Activated CD4-positive, alpha-beta T cell treated with anti-CD3 and anti-CD28 coated beads for 4 hours (primary cell): ENCODE measurements at regions not wholly inside any gene's neighbourhood (a gene's known extent, or its start where the extent isn't known, plus 50 kb on each side); places are given as distances from the start of the nearest gene placed in this dataset.

Source experiments
- DNase-seq, 2 donors: peaks; one replicate each; pipeline ENCODE4 v3.0.0-alpha.2; 2020

- no peak for DNase-seq
These were observed 326.6 kb upstream of the DPH6 start for GRCh38 chr15:35872577-35872976.

GRCh38 chr15:35874260-35874905 is 328.4 kb upstream of the DPH6 start:
- no peak for DNase-seq

GRCh38 chr15:35876762-35877161 is 330.8 kb upstream of the DPH6 start:
- DNase-seq: no peak

GRCh38 chr15:35880896-35881295 is 334.9 kb upstream of the DPH6 start:
- DNase-seq: no peak

- no peak for DNase-seq
These were observed 339.9 kb upstream of the DPH6 start for GRCh38 chr15:35885870-35886269.

GRCh38 chr15:35886765-35887164 is 340.8 kb upstream of the DPH6 start:
- DNase-seq: no peak

- no peak for DNase-seq
These were observed 342.9 kb upstream of the DPH6 start for GRCh38 chr15:35888815-35889214.

- no peak for DNase-seq
These were observed 361.5 kb upstream of the DPH6 start for GRCh38 chr15:35907511-35907910.

- DNase-seq: no peak
These were observed 363.4 kb upstream of the DPH6 start for GRCh38 chr15:35909414-35909813.

GRCh38 chr15:35910227-35910626 is 364.3 kb upstream of the DPH6 start:
- DNase-seq: no peak

- no peak for DNase-seq
These were observed 365.2 kb upstream of the DPH6 start for GRCh38 chr15:35911052-35911777.

GRCh38 chr15:35912196-35912595 is 366.2 kb upstream of the DPH6 start:
- no peak for DNase-seq

GRCh38 chr15:35914573-35914972 is 368.6 kb upstream of the DPH6 start:
- no peak for DNase-seq

GRCh38 chr15:35921046-35921445 is 375.1 kb upstream of the DPH6 start:
- no peak for DNase-seq

- no peak for DNase-seq
These were observed 379.5 kb upstream of the DPH6 start for GRCh38 chr15:35925275-35926006.

- DNase-seq: no peak
These were observed 380.0 kb upstream of the DPH6 start for GRCh38 chr15:35926007-35926380.

- DNase-seq: no peak
These were observed 382.9 kb upstream of the DPH6 start for GRCh38 chr15:35928847-35929246.

GRCh38 chr15:35929740-35930444 is 383.9 kb upstream of the DPH6 start:
- no peak for DNase-seq

GRCh38 chr15:35931799-35932341 is 385.9 kb upstream of the DPH6 start:
- DNase-seq: no peak

- no peak for DNase-seq
These were observed 386.6 kb upstream of the DPH6 start for GRCh38 chr15:35932531-35932930.

- no peak for DNase-seq
These were observed 387.6 kb upstream of the DPH6 start for GRCh38 chr15:35933531-35933930.

- no peak for DNase-seq
These were observed 388.6 kb upstream of the DPH6 start for GRCh38 chr15:35934383-35935049.

- DNase-seq: no peak
These were observed 390.3 kb upstream of the DPH6 start for GRCh38 chr15:35936284-35936683.
